ENCODE measurements at regions not wholly inside any gene's neighbourhood (a gene's known extent, or its start where the extent isn't known, plus 50 kb on each side); places are given as distances from the start of the nearest gene placed in this dataset.

GRCh38 chr12:47576289-47576945 is 129.4 kb downstream of the RPAP3 start:
- Histone ChIP-seq H3K4me3 (ENCODE audit: severe bottlenecking) (no peak overlapping the region), H3K9me3 (ENCODE audit: severe bottlenecking) (no peaks in the 10 kb centered on the region), H3K4me1 (ENCODE audit: insufficient read depth, poor library complexity, severe bottlenecking) (no peaks in the 10 kb centered on the region), H3K27ac (ENCODE audit: poor library complexity, severe bottlenecking) (no peak overlapping the region), H3K27me3 (ENCODE audit: insufficient read depth, poor library complexity, severe bottlenecking) (peaks cover 3% of the 10 kb centered on the region), H3K36me3 (ENCODE audit: low read depth) (no peaks in the 10 kb centered on the region)
- no peak for DNase-seq (ENCODE audit: low spot score)
- ATAC-seq (ENCODE audit: low read depth) = no peak
- TF ChIP-seq, protein P1, sequence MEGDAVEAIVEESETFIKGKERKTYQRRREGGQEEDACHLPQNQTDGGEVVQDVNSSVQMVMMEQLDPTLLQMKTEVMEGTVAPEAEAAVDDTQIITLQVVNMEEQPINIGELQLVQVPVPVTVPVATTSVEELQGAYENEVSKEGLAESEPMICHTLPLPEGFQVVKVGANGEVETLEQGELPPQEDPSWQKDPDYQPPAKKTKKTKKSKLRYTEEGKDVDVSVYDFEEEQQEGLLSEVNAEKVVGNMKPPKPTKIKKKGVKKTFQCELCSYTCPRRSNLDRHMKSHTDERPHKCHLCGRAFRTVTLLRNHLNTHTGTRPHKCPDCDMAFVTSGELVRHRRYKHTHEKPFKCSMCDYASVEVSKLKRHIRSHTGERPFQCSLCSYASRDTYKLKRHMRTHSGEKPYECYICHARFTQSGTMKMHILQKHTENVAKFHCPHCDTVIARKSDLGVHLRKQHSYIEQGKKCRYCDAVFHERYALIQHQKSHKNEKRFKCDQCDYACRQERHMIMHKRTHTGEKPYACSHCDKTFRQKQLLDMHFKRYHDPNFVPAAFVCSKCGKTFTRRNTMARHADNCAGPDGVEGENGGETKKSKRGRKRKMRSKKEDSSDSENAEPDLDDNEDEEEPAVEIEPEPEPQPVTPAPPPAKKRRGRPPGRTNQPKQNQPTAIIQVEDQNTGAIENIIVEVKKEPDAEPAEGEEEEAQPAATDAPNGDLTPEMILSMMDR (IDR thresholded peaks at IDR 0.05; ENCODE audit: poor library complexity, severe bottlenecking) = no peak

GRCh38 chr12:47574252-47575021 is 131.4 kb downstream of the RPAP3 start:
- ATAC-seq (ENCODE audit: low read depth) (no peak), DNase-seq (ENCODE audit: low spot score) (no peak)

GRCh38 chr12:47573146-47573659 is 132.6 kb downstream of the RPAP3 start:
- DNase-seq (ENCODE audit: low spot score) (no peak), ATAC-seq (ENCODE audit: low read depth) (no peak)
- Histone ChIP-seq H3K36me3 (ENCODE audit: low read depth) (no peaks in the 10 kb centered on the region), H3K4me1 (ENCODE audit: insufficient read depth, poor library complexity, severe bottlenecking) (no peaks in the 10 kb centered on the region), H3K4me3 (ENCODE audit: severe bottlenecking) (no peak overlapping the region), H3K9me3 (ENCODE audit: severe bottlenecking) (no peaks in the 10 kb centered on the region), H3K27me3 (ENCODE audit: insufficient read depth, poor library complexity, severe bottlenecking) (peaks cover 3% of the 10 kb centered on the region), H3K27ac (ENCODE audit: poor library complexity, severe bottlenecking) (no peak overlapping the region)
- TF ChIP-seq, protein P1 (IDR thresholded peaks at IDR 0.05; ENCODE audit: poor library complexity, severe bottlenecking) = no peak

More at GRCh38 chr12:47574252-47575021, 131.4 kb downstream of the RPAP3 start:
- no peaks in the 10 kb centered on the region for H3K36me3 ChIP-seq (ENCODE audit: low read depth)
- no peak overlapping the region for H3K4me3 ChIP-seq (ENCODE audit: severe bottlenecking)
- no peak overlapping the region for H3K27ac ChIP-seq (ENCODE audit: poor library complexity, severe bottlenecking)
- no peaks in the 10 kb centered on the region for H3K4me1 ChIP-seq (ENCODE audit: insufficient read depth, poor library complexity, severe bottlenecking)
- H3K9me3 ChIP-seq (ENCODE audit: severe bottlenecking) = no peaks in the 10 kb centered on the region
- TF ChIP-seq, protein P1 (IDR thresholded peaks at IDR 0.05; ENCODE audit: poor library complexity, severe bottlenecking) = no peak
- H3K27me3 ChIP-seq (ENCODE audit: insufficient read depth, poor library complexity, severe bottlenecking) = peaks cover 3% of the 10 kb centered on the region

DNA sequence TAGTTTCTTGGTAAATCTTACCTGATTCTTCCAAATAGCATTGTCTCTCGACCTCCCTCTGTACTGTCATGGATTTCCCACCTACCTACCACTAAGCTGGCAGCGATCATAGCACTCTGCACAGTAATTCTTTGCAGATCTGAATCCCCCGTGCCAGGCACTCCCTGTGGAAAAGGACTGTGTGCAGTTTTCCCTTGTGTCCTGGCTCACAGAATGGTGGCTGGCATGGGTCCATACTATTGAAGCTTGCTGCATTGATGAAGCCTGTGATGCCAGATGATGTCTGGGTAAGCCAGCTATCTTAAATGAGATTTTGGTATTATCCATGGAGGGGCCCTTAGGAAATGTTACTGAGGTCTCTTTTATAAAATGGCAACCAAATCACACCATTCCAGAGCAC is 135.7 kb downstream of the RPAP3 start:
- TF ChIP-seq, protein P1 (IDR thresholded peaks at IDR 0.05; ENCODE audit: poor library complexity, severe bottlenecking) = no peak

More for the DNA sequence above, 135.7 kb downstream of the RPAP3 start:
- DNase-seq (ENCODE audit: low spot score) = no peak
- no peaks in the 10 kb centered on the region for H3K9me3 ChIP-seq (ENCODE audit: severe bottlenecking)
- H3K4me1 ChIP-seq (ENCODE audit: insufficient read depth, poor library complexity, severe bottlenecking) = no peaks in the 10 kb centered on the region
- no peak overlapping the region for H3K4me3 ChIP-seq (ENCODE audit: severe bottlenecking)
- H3K27me3 ChIP-seq (ENCODE audit: insufficient read depth, poor library complexity, severe bottlenecking) = peaks cover 3% of the 10 kb centered on the region
- no peak for ATAC-seq (ENCODE audit: low read depth)
- H3K27ac ChIP-seq (ENCODE audit: poor library complexity, severe bottlenecking) = no peak overlapping the region
- no peaks in the 10 kb centered on the region for H3K36me3 ChIP-seq (ENCODE audit: low read depth)

Data from RWPE2 (cell line).